ENCODE measurements at regions not wholly inside any gene's neighbourhood (a gene's known extent, or its start where the extent isn't known, plus 50 kb on each side); places are given as distances from the start of the nearest gene placed in this dataset.

DNA sequence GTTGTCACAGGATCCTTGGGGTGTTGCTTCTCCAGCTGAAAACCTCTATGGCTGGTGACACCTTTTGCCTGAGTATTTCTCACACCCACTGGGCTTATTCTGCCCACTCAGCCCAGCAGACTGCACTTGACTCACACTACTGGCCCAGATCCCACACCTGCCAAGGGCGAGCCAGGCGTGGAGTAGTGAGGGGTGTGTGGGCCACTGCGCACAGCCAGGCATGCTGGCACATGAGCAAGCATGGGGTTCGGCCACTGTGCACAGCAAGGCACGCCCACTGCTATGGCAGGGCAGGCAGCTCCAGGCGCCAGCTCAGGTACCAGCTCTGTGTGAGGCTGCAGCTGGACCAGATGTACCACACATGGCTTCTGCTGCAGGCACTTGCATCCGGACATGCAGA lies 116.5 kb upstream of the MTNR1B start:
- Mint-ChIP-seq H3K9me3 (peaks cover 0 to 2% (median 0%) of the 10 kb centered on the region in 3 donors), H3K36me3 (no peaks in the 10 kb centered on the region), H3K4me1 (no peaks in the 10 kb centered on the region), H3K4me3 (no peak overlapping the region), H3K27ac (no peak overlapping the region), H3K27me3 (no peaks in the 10 kb centered on the region)

DNA sequence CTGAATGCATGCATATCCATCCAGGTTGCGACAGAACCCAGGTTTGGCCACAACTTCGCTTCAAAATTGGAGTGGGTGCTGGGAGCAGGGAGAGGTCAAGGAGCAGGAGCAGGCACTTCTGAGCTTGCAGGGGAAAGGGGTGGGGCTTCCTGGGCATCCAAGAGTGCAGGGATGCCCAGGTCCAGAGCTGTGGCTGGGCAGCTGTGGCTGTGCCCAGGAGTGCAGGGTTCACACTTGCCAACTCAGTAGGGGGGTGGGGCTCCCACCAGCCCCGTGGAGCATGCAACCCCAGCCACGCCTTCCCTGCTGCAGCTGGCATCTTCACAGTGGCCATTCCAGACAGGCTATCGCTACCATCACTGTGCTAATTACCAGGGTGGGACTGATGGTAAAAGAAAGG lies 115.3 kb upstream of the MTNR1B start:
- no peak overlapping the region for H3K4me3 Mint-ChIP-seq
- no peaks in the 10 kb centered on the region for H3K4me1 Mint-ChIP-seq
- no peaks in the 10 kb centered on the region for H3K36me3 Mint-ChIP-seq
- no peak overlapping the region for H3K27ac Mint-ChIP-seq
- H3K27me3 Mint-ChIP-seq, result no peaks in the 10 kb centered on the region
- H3K9me3 Mint-ChIP-seq, result peaks cover 0 to 2% (median 0%) of the 10 kb centered on the region in 3 donors

DNA sequence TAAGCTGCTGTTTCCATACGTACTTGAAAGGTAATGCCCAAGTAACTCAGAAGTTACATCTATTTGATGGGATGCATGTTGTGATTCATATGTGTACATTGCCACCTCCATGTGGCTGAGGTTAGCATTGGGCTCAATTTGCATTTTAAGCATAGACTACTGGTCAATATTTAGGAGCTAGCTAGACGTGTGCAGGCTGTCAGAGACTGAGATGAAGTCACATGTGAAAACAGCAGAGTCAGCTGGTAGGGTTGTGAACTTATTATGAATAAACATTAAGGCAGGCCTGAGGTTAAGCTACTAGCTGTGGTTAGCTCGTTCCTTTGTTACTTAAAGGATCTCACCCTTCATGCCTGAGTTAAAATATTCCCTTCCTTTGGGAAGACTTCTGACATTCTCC lies 114.5 kb upstream of the MTNR1B start:
- H3K4me1 Mint-ChIP-seq, result no peaks in the 10 kb centered on the region
- no peak overlapping the region for H3K27ac Mint-ChIP-seq
- H3K4me3 Mint-ChIP-seq, result no peak overlapping the region
- H3K9me3 Mint-ChIP-seq, result peaks cover 0 to 2% (median 0%) of the 10 kb centered on the region in 3 donors
- H3K27me3 Mint-ChIP-seq, result no peaks in the 10 kb centered on the region
- H3K36me3 Mint-ChIP-seq, result no peaks in the 10 kb centered on the region

DNA sequence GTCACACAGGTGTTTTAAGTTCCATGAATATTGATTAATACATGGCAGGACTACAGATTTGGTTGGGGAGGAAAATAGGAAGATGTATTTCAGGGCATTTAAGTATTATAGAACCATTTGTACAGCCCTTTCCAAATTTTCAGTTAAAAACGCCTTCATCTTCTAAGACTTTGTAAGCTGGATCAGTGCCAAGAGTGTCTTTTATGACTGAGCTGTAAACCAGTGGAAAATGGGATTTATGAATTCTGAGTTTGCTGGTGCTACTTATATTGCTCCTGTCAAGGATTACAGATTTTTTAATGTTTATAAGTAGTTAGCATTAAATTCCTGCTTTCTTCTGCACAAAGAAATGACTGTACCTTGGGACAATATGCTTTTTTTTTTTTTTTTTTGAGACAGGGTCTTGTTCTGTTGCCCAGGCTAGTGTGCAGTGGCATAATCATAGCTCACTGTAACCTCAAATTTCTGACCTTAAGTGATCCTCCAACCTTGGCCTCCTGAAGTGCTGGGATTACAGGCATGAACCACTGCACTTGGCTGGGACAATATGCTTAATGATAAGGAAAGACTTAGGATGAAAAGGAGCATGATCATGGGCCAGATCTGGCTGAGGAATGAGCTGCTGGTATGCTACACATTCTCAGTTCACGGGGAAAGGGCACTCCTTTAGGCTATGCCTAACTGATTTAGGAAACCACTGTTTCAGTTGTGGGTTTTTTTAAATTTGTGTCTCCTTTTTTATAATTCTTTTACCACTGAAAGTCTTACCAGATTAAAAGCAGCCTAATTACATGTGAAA lies 113.6 kb upstream of the MTNR1B start:
- Mint-ChIP-seq H3K27ac (no peak overlapping the region), H3K4me1 (no peaks in the 10 kb centered on the region), H3K27me3 (no peaks in the 10 kb centered on the region), H3K4me3 (no peak overlapping the region), H3K36me3 (no peaks in the 10 kb centered on the region), H3K9me3 (no peaks in the 10 kb centered on the region)

DNA sequence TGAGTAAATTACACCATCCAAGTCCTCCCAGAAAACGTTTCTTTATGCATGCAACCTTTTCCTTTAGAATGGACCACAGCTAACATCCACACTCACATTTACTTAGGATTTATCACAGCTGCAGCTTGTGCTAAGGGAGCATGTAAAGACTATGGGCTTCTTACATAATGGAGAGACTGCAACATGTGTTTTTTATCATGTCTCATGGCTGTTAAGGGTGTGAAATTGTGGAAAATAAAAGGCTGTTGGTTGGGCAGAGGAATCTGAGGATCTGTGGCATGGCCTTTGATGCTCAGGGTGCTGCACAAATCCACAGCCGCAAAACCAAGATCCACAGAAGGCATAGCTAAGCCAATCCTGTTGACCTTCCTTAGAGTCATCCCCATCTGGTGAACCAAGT lies 112.0 kb upstream of the MTNR1B start:
- Mint-ChIP-seq H3K27me3 (no peaks in the 10 kb centered on the region), H3K27ac (no peak overlapping the region), H3K9me3 (peaks cover 0 to 2% (median 0%) of the 10 kb centered on the region in 3 donors), H3K4me1 (no peaks in the 10 kb centered on the region), H3K36me3 (no peaks in the 10 kb centered on the region), H3K4me3 (no peak overlapping the region)

DNA sequence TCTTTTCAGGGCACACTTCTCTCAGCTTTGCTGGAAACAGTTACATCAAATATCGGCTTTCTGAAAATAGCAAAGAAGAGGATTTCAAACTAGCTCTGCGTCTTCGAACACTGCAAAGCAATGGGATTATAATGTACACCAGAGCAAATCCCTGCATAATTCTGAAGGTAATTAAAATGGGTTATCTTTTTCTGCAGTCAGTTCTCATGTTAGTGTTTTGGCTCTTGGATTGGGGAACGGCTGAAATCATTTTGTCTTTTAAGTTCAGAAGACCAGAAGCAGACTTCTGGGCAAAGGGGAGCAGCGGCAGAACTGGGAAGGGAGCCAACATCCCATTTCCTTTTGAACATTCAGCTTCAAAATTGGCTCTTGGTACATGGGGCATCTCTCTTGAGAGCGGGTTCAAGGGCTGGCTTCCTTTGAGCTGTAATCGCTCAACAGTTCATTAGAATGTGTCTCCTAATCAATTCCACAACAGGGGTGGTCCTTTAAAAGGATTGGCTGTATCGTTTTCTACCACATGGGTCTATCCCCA lies 110.2 kb upstream of the MTNR1B start:
- H3K27ac Mint-ChIP-seq, result no peak overlapping the region

DNA sequence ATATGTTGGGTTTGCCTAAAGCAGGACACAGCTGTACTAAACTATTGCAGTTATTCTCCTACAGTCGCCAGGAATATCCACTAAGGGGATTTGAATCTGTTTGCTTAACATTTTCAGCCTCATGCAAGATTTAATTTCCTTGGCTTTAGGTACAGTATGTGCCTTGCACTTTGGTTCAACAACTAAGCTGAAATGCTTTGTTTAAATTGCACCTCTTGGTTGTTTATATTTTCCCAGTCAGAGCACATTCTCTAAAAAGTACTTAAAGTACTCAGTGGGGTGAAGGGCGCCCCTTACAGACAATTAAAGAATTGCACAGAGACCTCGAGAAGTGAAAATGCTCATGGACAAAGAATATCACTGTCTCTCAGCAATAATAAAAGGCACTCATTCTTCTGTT lies 107.8 kb upstream of the MTNR1B start:
- H3K4me1 Mint-ChIP-seq, result no peaks in the 10 kb centered on the region
- H3K9me3 Mint-ChIP-seq, result peaks cover 0 to 2% (median 0%) of the 10 kb centered on the region in 3 donors
- H3K27me3 Mint-ChIP-seq, result no peaks in the 10 kb centered on the region
- no peaks in the 10 kb centered on the region for H3K36me3 Mint-ChIP-seq
- no peak overlapping the region for H3K4me3 Mint-ChIP-seq
- H3K27ac Mint-ChIP-seq, result no peak overlapping the region

More for the DNA sequence above, 110.2 kb upstream of the MTNR1B start:
- Mint-ChIP-seq H3K9me3 (peaks cover 0 to 2% (median 0%) of the 10 kb centered on the region in 3 donors), H3K4me3 (no peak overlapping the region), H3K36me3 (no peaks in the 10 kb centered on the region), H3K27me3 (no peaks in the 10 kb centered on the region), H3K4me1 (no peaks in the 10 kb centered on the region)

DNA sequence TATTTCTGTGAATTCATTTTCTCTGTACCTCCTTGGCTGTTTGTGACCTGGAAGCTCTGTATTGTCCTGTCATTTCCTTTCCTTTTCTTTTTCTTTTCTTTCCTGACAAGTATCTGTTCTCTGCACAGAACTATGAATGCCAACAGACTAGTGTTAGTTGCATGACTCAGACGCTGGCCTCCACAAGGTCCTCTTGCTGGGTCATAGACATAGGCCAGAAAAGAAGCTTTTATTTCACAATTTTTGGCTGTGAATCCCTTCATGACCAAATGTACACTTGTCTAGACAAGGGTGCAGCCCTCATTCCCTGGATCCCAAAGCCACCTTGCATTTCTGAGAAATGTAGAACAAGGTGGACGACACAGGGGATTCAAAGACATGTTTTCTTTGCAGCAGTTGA lies 104.1 kb upstream of the MTNR1B start:
- no peak overlapping the region for H3K4me3 Mint-ChIP-seq
- H3K27ac Mint-ChIP-seq, result no peak overlapping the region
- no peaks in the 10 kb centered on the region for H3K36me3 Mint-ChIP-seq
- H3K4me1 Mint-ChIP-seq, result no peaks in the 10 kb centered on the region
- peaks cover 0 to 4% (median under 1%) of the 10 kb centered on the region in 3 donors for H3K9me3 Mint-ChIP-seq
- H3K27me3 Mint-ChIP-seq, result no peaks in the 10 kb centered on the region

DNA sequence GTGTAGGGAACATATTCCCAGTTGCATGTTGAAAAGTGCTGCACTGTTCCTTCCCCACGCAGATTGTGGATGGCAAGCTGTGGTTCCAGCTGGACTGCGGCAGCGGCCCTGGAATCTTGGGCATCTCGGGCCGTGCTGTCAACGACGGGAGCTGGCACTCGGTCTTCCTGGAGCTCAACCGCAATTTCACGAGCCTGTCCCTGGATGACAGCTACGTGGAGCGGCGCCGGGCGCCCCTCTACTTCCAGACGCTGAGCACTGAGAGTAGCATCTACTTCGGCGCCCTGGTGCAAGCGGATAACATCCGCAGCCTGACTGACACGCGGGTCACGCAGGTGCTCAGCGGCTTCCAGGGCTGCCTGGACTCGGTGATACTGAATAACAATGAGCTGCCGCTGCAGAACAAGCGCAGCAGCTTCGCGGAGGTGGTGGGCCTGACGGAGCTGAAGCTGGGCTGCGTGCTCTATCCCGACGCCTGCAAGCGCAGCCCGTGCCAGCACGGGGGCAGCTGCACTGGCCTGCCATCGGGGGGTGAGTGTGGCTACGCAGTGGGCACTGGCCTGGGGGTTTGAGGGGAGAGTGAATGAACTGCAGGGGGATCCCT lies 102.7 kb upstream of the MTNR1B start:
- no peak overlapping the region for H3K27ac Mint-ChIP-seq
- H3K27me3 Mint-ChIP-seq, result no peaks in the 10 kb centered on the region
- H3K36me3 Mint-ChIP-seq, result no peaks in the 10 kb centered on the region
- H3K4me1 Mint-ChIP-seq, result no peaks in the 10 kb centered on the region
- peaks cover 0 to 3% (median 1%) of the 10 kb centered on the region in 3 donors for H3K9me3 Mint-ChIP-seq
- no peak overlapping the region for H3K4me3 Mint-ChIP-seq

DNA sequence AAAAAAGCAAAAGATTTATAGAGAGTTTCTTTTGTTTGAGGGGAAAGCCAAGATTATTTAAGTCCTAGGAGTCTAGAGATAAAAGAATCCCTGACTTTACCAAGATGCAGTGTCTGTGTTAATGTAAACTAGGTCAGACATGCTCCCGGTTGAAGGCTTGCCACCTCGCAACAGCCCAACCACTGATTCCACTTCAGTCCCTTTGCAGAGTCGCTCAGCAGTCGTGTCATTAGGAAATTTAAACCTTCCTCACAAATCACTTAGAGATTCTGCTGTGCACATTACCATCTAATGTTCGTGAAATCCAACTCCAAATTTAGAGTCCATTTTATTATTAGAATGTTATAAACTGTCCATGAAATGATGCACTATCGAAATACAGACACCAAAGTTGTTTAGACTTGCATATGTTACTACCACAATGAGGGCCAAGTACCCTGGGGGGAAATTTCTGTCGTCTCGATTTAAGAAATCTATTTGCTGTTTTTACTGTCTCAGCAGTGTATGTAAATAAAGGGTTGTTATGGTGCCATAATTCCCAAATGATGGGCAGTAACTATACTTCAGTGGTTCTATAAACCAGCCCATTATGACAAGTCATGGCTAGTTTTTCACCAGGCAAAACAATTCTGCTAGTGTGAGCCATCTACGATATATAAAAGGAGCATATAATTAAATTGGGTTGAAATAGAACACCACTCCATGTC lies 101.4 kb upstream of the MTNR1B start:
- peaks cover 0 to 3% (median 1%) of the 10 kb centered on the region in 3 donors for H3K9me3 Mint-ChIP-seq
- no peak overlapping the region for H3K4me3 Mint-ChIP-seq
- no peaks in the 10 kb centered on the region for H3K27me3 Mint-ChIP-seq
- H3K27ac Mint-ChIP-seq, result no peak overlapping the region
- H3K36me3 Mint-ChIP-seq, result no peaks in the 10 kb centered on the region
- no peaks in the 10 kb centered on the region for H3K4me1 Mint-ChIP-seq

DNA sequence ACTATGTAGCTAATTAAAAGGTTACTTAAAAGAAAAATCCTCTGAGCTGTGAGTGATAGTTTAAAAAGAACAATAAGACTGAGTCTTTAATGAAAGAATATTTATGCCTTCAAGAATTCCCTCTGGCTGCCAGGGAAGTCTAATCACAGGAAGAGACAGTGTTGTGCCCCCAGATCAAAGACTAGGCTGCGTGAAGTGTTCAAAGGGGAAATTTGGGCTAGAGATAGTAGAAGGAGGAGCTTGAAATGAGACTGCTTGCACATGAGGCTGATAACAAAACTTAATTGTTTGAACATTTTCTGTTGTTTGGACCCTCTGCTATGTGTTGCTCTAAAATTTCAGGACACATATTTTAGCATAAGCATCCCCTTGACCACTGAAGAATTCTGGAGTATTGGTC lies 99.7 kb upstream of the MTNR1B start:
- Mint-ChIP-seq H3K4me3 (no peak overlapping the region), H3K36me3 (no peaks in the 10 kb centered on the region), H3K27ac (no peak overlapping the region), H3K9me3 (peaks cover 0 to 3% (median 1%) of the 10 kb centered on the region in 3 donors), H3K27me3 (no peaks in the 10 kb centered on the region), H3K4me1 (no peaks in the 10 kb centered on the region)

DNA sequence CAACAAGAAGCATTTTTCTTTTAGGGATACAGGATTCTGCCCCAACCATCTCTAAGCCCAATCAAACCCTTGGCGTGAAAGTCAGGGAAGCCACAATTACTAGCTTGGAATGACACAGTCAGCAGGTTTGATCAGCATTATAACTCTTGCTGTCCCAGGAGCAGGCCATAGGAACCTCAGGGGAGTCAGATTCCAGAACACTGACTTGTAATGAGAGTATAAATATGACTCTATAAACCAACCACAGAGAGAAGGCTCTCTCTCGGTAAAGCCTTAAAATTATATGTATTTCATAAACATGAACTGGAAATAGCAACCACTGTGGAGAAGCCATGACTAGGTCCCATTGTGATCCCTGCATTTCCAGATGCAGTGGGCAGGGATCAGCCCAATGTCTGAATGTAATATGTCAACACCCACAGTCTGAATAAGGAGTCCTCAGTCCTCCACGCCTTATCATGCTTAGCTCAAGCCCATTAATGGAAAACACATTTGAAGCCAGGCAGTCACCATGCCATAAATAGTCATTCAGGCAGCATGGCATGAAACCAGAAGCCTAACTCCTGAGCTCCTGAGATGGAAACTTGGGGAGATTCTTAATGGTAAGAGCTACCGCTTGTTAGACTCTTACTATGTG lies 99.1 kb upstream of the MTNR1B start:
- Mint-ChIP-seq H3K36me3 (no peaks in the 10 kb centered on the region), H3K27me3 (no peaks in the 10 kb centered on the region), H3K27ac (no peak overlapping the region), H3K4me3 (no peak overlapping the region), H3K9me3 (peaks cover 0 to 3% (median 1%) of the 10 kb centered on the region in 3 donors), H3K4me1 (no peaks in the 10 kb centered on the region)

DNA sequence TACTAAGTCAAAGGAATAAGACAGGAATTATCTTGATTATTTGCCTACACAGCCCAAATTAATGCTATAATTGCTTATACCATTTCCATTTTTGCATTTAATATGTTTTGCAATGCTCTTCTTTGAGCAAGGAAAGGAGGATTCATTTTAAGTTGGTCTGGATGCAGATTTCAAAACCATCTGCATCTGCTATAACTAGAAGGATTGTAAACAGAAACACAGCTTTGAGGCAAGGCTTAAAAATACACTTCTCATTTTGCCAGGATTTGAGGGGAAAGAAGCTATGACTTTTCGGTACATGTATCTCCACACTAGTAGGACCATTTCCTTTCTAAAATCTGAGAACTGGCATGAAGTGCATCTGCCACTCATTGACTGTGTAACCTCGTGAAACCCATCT lies 95.9 kb upstream of the MTNR1B start:
- Mint-ChIP-seq H3K9me3 (peaks cover 0 to 1% (median 0%) of the 10 kb centered on the region in 3 donors), H3K27me3 (no peaks in the 10 kb centered on the region), H3K36me3 (no peaks in the 10 kb centered on the region), H3K27ac (no peak overlapping the region), H3K4me3 (no peak overlapping the region), H3K4me1 (no peaks in the 10 kb centered on the region)

DNA sequence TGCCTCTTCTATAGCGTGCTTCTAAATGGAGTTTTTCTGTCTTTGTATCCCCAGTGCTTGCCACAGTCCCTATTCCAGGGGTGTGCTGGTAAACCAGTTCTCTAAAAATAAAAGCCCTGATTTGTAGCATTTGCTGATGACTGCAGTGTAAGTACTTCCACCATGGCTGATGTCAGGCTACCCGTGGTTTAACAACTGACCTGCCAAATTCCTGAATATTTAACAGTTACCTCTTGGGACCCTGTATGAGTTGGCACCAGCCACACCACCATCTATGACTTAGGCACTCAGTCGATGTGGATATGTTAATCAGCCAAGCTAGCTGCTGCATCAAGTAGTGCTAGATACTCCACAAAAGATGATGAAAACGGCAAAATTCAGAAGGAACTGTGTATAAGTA lies 94.0 kb upstream of the MTNR1B start:
- no peaks in the 10 kb centered on the region for H3K4me1 Mint-ChIP-seq
- no peak overlapping the region for H3K4me3 Mint-ChIP-seq
- no peaks in the 10 kb centered on the region for H3K36me3 Mint-ChIP-seq
- no peaks in the 10 kb centered on the region for H3K9me3 Mint-ChIP-seq
- H3K27ac Mint-ChIP-seq, result no peak overlapping the region
- H3K27me3 Mint-ChIP-seq, result no peaks in the 10 kb centered on the region

DNA sequence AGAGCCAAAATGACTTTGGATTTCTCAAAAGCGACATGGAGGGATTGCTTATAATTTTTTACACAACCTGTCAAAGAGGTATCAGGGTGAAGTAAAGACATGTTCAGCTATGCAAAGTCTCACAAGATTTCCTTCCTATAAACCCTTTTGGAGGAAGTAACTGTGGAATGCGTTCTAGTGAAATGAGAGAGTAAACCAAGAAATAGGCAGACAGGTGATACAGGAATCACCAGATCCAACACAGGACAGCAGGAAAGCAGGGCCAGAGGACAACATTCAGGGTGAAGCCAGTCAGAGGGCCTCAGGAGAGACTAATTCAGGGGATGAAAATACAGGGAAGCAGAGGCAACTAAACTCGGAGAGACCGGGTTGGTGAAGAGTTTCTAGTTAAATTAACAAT lies 90.4 kb upstream of the MTNR1B start:
- no peak overlapping the region for H3K27ac Mint-ChIP-seq
- H3K36me3 Mint-ChIP-seq, result no peaks in the 10 kb centered on the region
- no peak overlapping the region for H3K4me3 Mint-ChIP-seq
- H3K9me3 Mint-ChIP-seq, result no peaks in the 10 kb centered on the region
- H3K27me3 Mint-ChIP-seq, result no peaks in the 10 kb centered on the region
- no peaks in the 10 kb centered on the region for H3K4me1 Mint-ChIP-seq
